GM21528 (cell line): ENCODE measurements at regions not wholly inside any gene's neighbourhood (a gene's known extent, or its start where the extent isn't known, plus 50 kb on each side); places are given as distances from the start of the nearest gene placed in this dataset.

Experiments used
- ATAC-seq: cut with Tn5 transposase; IDR thresholded peaks from one replicate; pipeline ENCODE4 v1.9.1; 2021; ENCODE audit warnings: mild to moderate bottlenecking, moderate library complexity; ENCODE audit not compliant: unreplicated experiment, low FRiP score

DNA sequence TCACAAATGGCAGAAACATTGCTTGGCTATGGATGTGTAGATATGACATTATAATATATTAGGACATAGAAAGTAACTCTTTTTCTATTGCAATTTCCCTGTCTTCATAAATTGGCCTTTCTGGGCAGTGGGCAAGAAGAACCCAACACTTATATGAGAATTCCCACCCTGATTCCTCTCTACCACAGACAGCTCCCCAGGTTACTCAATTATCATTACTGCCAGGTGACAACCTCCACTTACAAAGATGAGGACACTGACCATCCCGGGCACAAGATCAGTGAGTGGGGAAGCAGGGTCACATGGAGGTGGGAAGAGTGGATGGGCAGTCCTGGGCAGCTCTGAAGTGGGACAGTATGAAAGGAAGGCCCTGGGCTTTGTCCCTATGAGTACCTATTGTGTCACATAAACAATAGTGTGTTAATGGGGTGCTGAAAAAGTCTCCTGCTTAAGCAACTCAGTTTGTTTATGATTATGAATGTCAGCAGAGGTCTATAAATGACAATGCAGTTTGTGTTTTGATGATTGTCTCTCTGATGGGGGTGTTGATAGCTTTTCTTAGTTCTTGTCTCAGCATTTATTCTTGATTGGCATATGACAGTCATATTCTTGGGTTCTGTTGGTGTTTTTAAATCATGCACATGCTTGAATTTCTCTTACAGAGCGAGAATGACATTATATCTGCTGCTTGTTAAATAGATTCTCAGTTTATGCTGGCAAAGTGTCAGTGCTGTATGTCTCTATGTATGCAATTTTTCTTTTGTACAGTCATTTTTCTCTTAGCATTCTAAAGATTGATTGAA is 99.9 kb downstream of the SLIT2 start:
- ATAC-seq, result no peak

DNA sequence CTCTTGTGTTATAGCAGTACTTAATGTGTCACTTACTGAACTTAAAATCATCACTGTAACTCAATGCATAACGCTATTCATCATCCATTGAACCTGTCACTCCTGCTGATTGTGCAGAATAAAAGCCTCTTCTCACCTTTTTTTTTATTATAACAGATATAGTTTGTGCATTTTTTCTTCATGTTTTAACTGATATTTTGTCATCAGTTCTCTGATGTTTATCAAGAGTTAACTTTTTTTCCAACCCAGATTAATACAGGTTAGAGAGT is 100.4 kb downstream of the SLIT2 start:
- ATAC-seq, result no peak

DNA sequence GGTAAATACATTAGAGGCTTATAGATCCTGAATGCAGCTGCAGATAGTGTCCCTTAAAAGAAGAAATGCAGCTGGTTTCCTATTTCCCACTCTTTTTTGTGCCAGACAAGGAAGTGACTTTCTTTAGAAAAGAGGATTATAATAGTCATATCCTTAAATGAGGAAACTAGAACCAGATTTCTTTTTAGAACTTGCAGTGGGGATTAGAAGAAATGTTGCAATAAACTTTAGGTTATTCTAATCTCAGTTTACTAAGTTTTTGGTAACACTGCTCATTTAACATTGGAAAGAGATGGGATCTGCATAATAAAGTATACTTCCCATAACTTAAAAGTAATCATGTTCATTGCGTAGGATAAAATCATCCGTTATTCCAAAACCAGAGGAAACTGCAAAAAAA is 101.9 kb downstream of the SLIT2 start:
- no peak for ATAC-seq

GRCh38 chr4:20354120-20354519 is 102.4 kb downstream of the SLIT2 start:
- ATAC-seq, result no peak

GRCh38 chr4:20356565-20356964 is 104.9 kb downstream of the SLIT2 start:
- ATAC-seq, result no peak

DNA sequence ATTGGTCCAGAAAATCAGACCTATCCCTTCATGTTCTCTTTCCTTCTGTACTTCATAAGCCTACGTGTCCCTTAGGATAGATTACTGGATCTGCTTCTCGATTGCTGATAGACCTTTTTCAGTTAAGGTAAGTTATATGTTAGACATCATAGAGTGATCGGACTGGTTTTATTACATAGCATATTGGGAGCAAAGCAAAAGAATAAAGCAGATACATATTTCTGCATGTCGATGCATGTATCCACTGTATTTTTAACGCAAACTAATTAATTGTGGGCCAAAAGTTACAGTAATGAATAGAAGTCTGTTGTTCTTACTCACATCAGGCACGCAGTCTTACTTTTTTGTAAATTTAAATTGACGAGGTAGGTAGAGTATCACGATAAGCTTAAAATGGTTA is 106.4 kb downstream of the SLIT2 start:
- ATAC-seq, result no peak

DNA sequence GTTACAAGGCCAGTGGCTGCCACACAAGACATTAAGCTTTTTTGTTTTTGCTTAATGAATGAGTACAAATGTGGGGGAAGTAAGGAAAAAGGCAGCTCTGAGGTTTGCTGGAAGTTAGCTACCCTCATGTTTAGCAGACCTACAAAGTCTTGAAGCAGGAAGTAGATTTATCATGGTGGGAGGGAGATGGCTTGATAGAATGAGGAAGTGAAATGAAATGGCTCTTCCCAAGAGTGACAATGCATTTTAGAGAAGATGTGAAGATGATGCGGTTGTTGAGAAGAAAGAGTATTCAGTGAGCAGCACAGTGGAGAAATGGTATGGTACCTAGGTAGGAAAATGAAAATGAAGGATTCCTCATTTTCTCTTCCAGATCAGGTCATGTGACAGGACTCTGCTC is 108.0 kb downstream of the SLIT2 start:
- ATAC-seq, result peak; percentile 78

DNA sequence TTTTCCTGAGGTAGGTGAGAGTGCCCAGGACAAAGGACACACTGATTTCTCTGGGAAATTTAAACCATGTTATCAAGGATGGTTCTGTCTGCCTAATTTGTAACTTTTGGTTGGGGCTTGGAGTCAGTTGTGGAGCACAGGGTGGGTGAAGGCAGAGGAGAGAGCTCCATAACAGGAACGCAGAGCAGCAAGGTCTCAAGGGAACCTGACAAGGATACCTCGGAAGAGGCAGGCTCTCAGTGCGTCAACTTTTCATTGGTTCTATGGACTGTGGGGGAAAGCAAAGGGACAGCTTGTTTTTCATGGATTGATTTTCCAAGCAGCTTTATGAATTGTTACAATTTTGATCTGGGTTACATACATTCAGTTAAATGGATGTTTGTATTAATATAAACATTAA is 110.4 kb downstream of the SLIT2 start:
- no peak for ATAC-seq

DNA sequence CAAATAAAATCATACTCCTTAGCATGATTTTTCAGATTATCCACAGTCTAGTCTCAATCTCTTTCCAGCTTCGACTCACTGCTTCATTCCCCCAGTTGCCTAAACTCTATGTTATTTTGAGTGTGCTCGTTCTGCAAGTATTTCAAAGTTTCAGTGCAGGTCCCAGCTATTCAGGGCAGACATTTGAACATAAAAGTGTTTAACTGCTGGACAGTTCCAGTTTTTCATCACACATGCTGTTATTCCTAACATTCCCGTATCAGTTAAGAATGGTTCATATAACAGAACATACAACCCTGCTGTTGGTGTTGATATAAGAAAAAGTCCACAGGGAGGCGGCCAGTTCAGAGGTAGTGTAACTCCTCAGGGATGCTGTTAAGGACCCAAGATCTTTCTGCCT is 113.3 kb downstream of the SLIT2 start:
- no peak for ATAC-seq

- no peak for ATAC-seq
Measured at GRCh38 chr4:20367446-20367845, 115.7 kb downstream of the SLIT2 start.

GRCh38 chr4:20368926-20369325 is 117.2 kb downstream of the SLIT2 start:
- ATAC-seq, result no peak

- no peak for ATAC-seq
Measured at GRCh38 chr4:20370274-20370673, 118.6 kb downstream of the SLIT2 start.

DNA sequence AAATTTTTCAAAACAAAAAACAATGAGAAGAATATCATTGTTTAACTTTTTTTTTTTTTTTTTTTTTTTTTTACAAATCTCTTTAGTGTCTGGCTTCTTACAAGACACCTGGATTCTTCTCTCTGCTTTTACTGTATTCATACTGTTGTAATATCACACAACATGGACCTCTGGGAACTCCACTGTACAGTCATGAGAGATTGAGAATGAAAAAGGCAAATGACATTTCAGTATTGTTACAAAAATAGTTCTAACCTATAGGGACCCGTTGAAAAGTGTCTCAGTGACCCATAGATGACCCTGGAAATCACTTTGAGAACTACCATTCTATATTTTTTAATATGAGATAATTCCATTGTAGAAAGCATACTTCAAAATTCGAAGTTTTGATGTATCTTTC is 124.4 kb downstream of the SLIT2 start:
- ATAC-seq, result no peak

- ATAC-seq, result no peak
Measured at GRCh38 chr4:20378181-20378580, 126.5 kb downstream of the SLIT2 start.

GRCh38 chr4:20381005-20381404 is 129.3 kb downstream of the SLIT2 start:
- ATAC-seq, result no peak

DNA sequence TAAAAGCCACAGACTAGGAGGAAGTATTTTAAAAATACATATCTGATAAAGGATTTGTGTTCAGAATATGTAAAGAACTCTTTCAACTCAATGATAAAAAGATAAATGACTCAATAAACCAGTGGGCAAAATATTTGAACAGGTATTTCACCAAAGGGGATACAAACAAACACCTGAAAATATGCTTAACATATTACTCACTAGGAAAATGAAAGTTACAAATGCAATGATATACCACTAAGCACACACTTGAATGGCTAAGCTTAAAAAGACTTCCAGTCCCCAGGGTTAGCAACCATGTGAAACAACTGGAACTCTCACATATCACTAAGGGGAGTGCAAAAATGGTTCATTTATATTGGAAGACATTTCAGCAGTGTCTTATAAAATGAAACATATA is 131.6 kb downstream of the SLIT2 start:
- no peak for ATAC-seq

GRCh38 chr4:20383969-20384368 is 132.3 kb downstream of the SLIT2 start:
- no peak for ATAC-seq

- ATAC-seq, result no peak
Measured at GRCh38 chr4:20384456-20384855, 132.8 kb downstream of the SLIT2 start.

GRCh38 chr4:20386001-20386740 is 134.5 kb downstream of the SLIT2 start:
- ATAC-seq, result no peak

DNA sequence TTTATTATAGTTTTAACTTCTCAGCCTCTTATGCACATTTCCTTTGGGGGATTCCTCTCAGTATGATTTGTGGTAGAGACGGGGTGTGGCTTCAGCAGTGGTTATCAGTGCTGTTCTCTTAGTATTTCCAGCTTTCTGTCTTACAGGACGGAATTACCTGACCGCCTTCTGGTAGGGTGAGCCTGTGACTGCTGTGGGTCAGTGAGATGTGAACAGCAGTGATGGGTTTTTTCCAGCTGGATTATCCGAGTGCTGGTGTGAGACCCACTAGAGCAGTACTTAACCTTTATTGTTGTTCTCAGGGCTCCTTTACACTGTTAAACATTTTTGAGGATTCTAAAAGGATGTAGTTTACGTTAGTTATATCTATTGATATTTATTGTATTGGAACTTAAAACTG is 135.2 kb downstream of the SLIT2 start:
- no peak for ATAC-seq

- ATAC-seq, result no peak
Measured at GRCh38 chr4:20391198-20391597, 139.5 kb downstream of the SLIT2 start.

- no peak for ATAC-seq
Measured at GRCh38 chr4:20391912-20392311, 140.2 kb downstream of the SLIT2 start.
